HG02885 (cell line): ENCODE measurements at regions not wholly inside any gene's neighbourhood (a gene's known extent, or its start where the extent isn't known, plus 50 kb on each side); places are given as distances from the start of the nearest gene placed in this dataset.

Experiments
- ATAC-seq: cut with Tn5 transposase; IDR thresholded peaks from one replicate; pipeline ENCODE4 v1.9.1; 2021; ENCODE audit warnings: mild to moderate bottlenecking; ENCODE audit not compliant: unreplicated experiment, poor library complexity

GRCh38 chr11:25317216-25317615 lies 820.4 kb downstream of the LUZP2 start:
- no peak for ATAC-seq

- ATAC-seq: no peak
These were observed 822.3 kb downstream of the LUZP2 start for GRCh38 chr11:25319127-25319526.

GRCh38 chr11:25327656-25328055 lies 830.8 kb downstream of the LUZP2 start:
- no peak for ATAC-seq

- ATAC-seq: no peak
These were observed 842.4 kb downstream of the LUZP2 start for GRCh38 chr11:25339281-25339680.

GRCh38 chr11:25349537-25349936 lies 852.7 kb downstream of the LUZP2 start:
- ATAC-seq: no peak

GRCh38 chr11:25350899-25351803 lies 854.3 kb downstream of the LUZP2 start:
- no peak for ATAC-seq

- ATAC-seq: no peak
These were observed 860.3 kb downstream of the LUZP2 start for GRCh38 chr11:25357133-25357532.

GRCh38 chr11:25377466-25377865 lies 880.6 kb downstream of the LUZP2 start:
- ATAC-seq: no peak

- no peak for ATAC-seq
These were observed 900.0 kb downstream of the LUZP2 start for GRCh38 chr11:25396847-25397246.

GRCh38 chr11:25408146-25408545 lies 911.3 kb downstream of the LUZP2 start:
- ATAC-seq: no peak

- ATAC-seq: no peak
These were observed 916.1 kb upstream of the ANO3 start for GRCh38 chr11:25415793-25416192.

GRCh38 chr11:25423436-25424199 lies 908.3 kb upstream of the ANO3 start:
- no peak for ATAC-seq

- ATAC-seq: no peak
These were observed 899.6 kb upstream of the ANO3 start for GRCh38 chr11:25432376-25432775.

- ATAC-seq: no peak
These were observed 896.7 kb upstream of the ANO3 start for GRCh38 chr11:25435197-25435596.

GRCh38 chr11:25436326-25436725 lies 895.6 kb upstream of the ANO3 start:
- no peak for ATAC-seq

GRCh38 chr11:25441421-25441820 lies 890.5 kb upstream of the ANO3 start:
- ATAC-seq: no peak

- no peak for ATAC-seq
These were observed 882.8 kb upstream of the ANO3 start for GRCh38 chr11:25449091-25449490.

- ATAC-seq: no peak
These were observed 878.5 kb upstream of the ANO3 start for GRCh38 chr11:25453471-25453870.

GRCh38 chr11:25456211-25456610 lies 875.7 kb upstream of the ANO3 start:
- ATAC-seq: no peak

- no peak for ATAC-seq
These were observed 847.9 kb upstream of the ANO3 start for GRCh38 chr11:25483915-25484635.

- ATAC-seq: no peak
These were observed 846.6 kb upstream of the ANO3 start for GRCh38 chr11:25485315-25485714.
